Liver (tissue), 7 donors: ENCODE measurements at regions not wholly inside any gene's neighbourhood (a gene's known extent, or its start where the extent isn't known, plus 50 kb on each side); places are given as distances from the start of the nearest gene placed in this dataset.
"Not testable (repeated sequence)": the region's sequence is repeated elsewhere in the genome, so short reads cannot be mapped to it uniquely, and the experiment has no call there.

ENCODE experiments used
- DNase-seq: peaks from one replicate; pipeline ENCODE4 v3.0.0-alpha.2; 2017; ENCODE audit warnings: low spot score
- H3K27ac ChIP-seq, 2 donors: one replicate each; pipeline ENCODE4 v1.7.0; 2013; ENCODE audit warnings: inconsistent platforms in 2 of 2, low read length in 2 of 2, control low read depth in 1 of 2, low read depth in 1 of 2, mild to moderate bottlenecking in 1 of 2
- H3K27me3 ChIP-seq, 4 donors: one replicate each; pipeline versions ENCODE4 v1.6.1 to v1.7.0; 2013; ENCODE audit warnings: low read length in 3 of 4, inconsistent platforms in 1 of 4, mild to moderate bottlenecking in 1 of 4, moderate library complexity in 1 of 4; ENCODE audit not compliant: control insufficient read depth in 4 of 4, insufficient read depth in 4 of 4
- H3K36me3 ChIP-seq, 4 donors: one replicate each; pipeline versions ENCODE4 v1.6.1 to v1.7.0; 2013; ENCODE audit warnings: low read length in 3 of 4, mild to moderate bottlenecking in 3 of 4, low read depth in 1 of 4, moderate library complexity in 1 of 4; ENCODE audit not compliant: control insufficient read depth in 4 of 4, insufficient read depth in 3 of 4
- H3K4me1 ChIP-seq, 4 donors: one replicate each; pipeline versions ENCODE4 v1.6.1 to v1.7.0; 2013; ENCODE audit warnings: low read length in 3 of 4, mild to moderate bottlenecking in 3 of 4, moderate library complexity in 1 of 4; ENCODE audit not compliant: control insufficient read depth in 4 of 4, insufficient read depth in 4 of 4
- H3K4me3 ChIP-seq, 3 donors: one replicate each; pipeline versions ENCODE4 v1.6.1 to v1.7.0; 2013; ENCODE audit warnings: low read length in 3 of 3, control low read depth in 1 of 3, low read depth in 1 of 3, mild to moderate bottlenecking in 1 of 3
- H3K9ac ChIP-seq, 2 donors: one replicate each; pipeline ENCODE4 v1.7.0; 2013; ENCODE audit warnings: low read length in 2 of 2, mild to moderate bottlenecking in 2 of 2, moderate library complexity in 2 of 2, control low read depth in 1 of 2, low read depth in 1 of 2
- H3K9me3 ChIP-seq, 4 donors: one replicate each; pipeline versions ENCODE4 v1.6.1 to v1.7.0; 2013; ENCODE audit warnings: low read length in 3 of 4; ENCODE audit not compliant: control insufficient read depth in 4 of 4
- FOXA1 ChIP-seq: IDR thresholded peaks from 2 replicates; pipeline ENCODE4 v1.6.1; 2016; ENCODE audit warnings: antibody characterized with exemption
- GABPA ChIP-seq, 2 donors: IDR thresholded peaks in 1 of 2; conservative IDR thresholded peaks in 1 of 2; 2 replicates each; pipeline ENCODE4 v1.6.1; 2016; ENCODE audit warnings: antibody characterized with exemption in 2 of 2, mild to moderate bottlenecking in 1 of 2, moderate library complexity in 1 of 2
- HNF4G ChIP-seq: IDR thresholded peaks from 2 replicates; pipeline ENCODE4 v1.6.1; 2016; ENCODE audit warnings: antibody characterized with exemption
- NR2F2 ChIP-seq: IDR thresholded peaks from 2 replicates; pipeline ENCODE4 v1.6.1; 2016; ENCODE audit warnings: antibody characterized with exemption
- REST ChIP-seq: IDR thresholded peaks from 2 replicates; pipeline ENCODE4 v1.6.1; 2016; ENCODE audit warnings: antibody characterized with exemption, mild to moderate bottlenecking
- RXRA ChIP-seq, 2 donors: IDR thresholded peaks; 2 replicates each; pipeline ENCODE4 v1.6.1; 2017 to 2018; ENCODE audit warnings: antibody characterized with exemption in 2 of 2, mild to moderate bottlenecking in 1 of 2
- TAF1 ChIP-seq: conservative IDR thresholded peaks from 2 replicates; pipeline ENCODE4 v1.6.1; 2016; ENCODE audit warnings: antibody characterized with exemption, mild to moderate bottlenecking
- YY1 ChIP-seq: IDR thresholded peaks from 2 replicates; pipeline ENCODE4 v1.6.1; 2016; ENCODE audit warnings: antibody characterized with exemption, mild to moderate bottlenecking
- WGBS: extraction: QIAGEN DNeasy Blood & Tissue Kit; methylation state at CpG from one replicate; pipeline ENCODE4 v1.1.7; 2013; 5-methylcytosine and 5-hydroxymethylcytosine counted together
- TF ChIP-seq, protein P1 (sequence below): IDR thresholded peaks from 2 replicates; pipeline ENCODE4 v1.6.1; 2016; ENCODE audit warnings: antibody characterized with exemption
- donor health status: healthy.
- donor health status: healthy.
- donor health status: healthy.
- donor health status: healthy.

- 49% methylated on average over 4 of the region's 4 CpGs for WGBS
- H3K27me3 ChIP-seq: no peaks in the 10 kb centered on the region
These were observed 406.1 kb downstream of the RPS6KC1 start for GRCh38 chr1:213457186-213457585.

GRCh38 chr1:213457733-213458132 is 406.7 kb downstream of the RPS6KC1 start:
- TF ChIP-seq, protein P1, sequence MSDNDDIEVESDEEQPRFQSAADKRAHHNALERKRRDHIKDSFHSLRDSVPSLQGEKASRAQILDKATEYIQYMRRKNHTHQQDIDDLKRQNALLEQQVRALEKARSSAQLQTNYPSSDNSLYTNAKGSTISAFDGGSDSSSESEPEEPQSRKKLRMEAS: no peak
- TF ChIP-seq TAF1 (no peak), GABPA (IDR thresholded peaks at IDR 0.05 in 1 of 2, conservative IDR thresholded peaks at IDR 0.05 in 1 of 2) (no peak), REST (no peak), HNF4G (no peak), FOXA1 (no peak), YY1 (no peak)
- H3K4me1 ChIP-seq: no peaks in the 10 kb centered on the region
- 88% methylated on average over 2 of the region's 2 CpGs for WGBS

More at GRCh38 chr1:213457186-213457585, 406.1 kb downstream of the RPS6KC1 start:
- no peak overlapping the region for H3K9ac ChIP-seq
- no peak overlapping the region for H3K4me3 ChIP-seq
- no peak for TF ChIP-seq TAF1
- TF ChIP-seq NR2F2: no peak
- TF ChIP-seq GABPA (IDR thresholded peaks at IDR 0.05 in 1 of 2, conservative IDR thresholded peaks at IDR 0.05 in 1 of 2): no peak
- DNase-seq: no peak
- H3K36me3 ChIP-seq: no peaks in the 10 kb centered on the region
- no peak overlapping the region for H3K27ac ChIP-seq
- H3K9me3 ChIP-seq: no peaks in the 10 kb centered on the region
- no peaks in the 10 kb centered on the region for H3K4me1 ChIP-seq

DNA sequence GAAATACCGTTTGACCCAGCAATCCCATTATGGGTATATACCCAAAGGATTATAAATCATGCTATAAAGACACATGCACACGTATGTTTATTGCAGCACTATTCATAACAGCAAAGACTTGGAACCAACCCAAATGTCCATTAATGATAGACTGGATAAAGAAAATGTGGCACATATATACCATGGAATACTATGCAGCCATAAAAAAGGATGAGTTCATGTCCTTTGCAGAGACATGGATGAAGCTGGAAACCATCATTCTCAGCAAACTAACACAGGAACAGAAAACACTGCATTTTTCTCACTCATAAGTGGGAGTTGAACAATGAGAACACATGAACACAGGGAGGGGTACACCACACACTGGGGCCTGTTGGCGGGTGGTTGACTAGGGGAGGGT is 411.3 kb downstream of the RPS6KC1 start:
- H3K36me3 ChIP-seq, H3K27me3 ChIP-seq, H3K9ac ChIP-seq, H3K27ac ChIP-seq, H3K9me3 ChIP-seq, H3K4me1 ChIP-seq, H3K4me3 ChIP-seq, DNase-seq: not testable (repeated sequence)
- 92% methylated on average over 3 of the region's 3 CpGs for WGBS

More at GRCh38 chr1:213457733-213458132, 406.7 kb downstream of the RPS6KC1 start:
- DNase-seq: no peak
- Histone ChIP-seq H3K9ac (no peak overlapping the region), H3K9me3 (no peaks in the 10 kb centered on the region), H3K4me3 (no peak overlapping the region), H3K36me3 (no peaks in the 10 kb centered on the region), H3K27ac (no peak overlapping the region), H3K27me3 (no peaks in the 10 kb centered on the region)

DNA sequence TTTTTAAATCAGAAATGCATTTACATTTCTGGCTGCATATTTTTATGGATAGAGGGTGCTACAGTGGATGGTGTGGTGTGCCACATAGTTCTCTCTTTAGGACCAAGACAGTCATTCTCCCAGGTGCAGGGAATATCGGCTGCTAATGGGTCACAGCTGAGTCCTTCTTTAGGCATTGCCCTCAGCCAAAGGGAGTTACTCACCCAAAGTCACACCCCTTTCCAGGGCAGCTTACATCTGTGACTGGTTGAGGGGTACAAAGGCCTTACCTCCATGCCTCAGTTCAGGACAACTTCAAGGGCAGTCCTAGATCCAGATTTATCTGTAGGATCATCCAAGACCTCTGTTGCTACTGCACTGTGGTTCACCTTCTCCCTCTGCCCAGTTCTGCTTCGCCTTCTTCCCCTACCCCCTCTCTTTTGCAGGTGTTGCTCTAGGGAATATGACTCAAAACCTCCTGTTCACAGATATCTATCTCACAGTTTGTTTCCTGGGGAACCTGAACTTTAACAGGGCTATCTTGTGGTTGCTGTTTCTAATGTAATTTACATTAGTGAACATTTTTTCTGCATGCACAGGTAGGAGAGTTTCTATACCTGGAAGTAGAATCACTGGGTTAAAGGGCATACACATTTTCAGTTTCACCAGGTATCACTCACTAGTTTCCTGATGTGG is 413.9 kb downstream of the RPS6KC1 start:
- no peak overlapping the region for H3K4me3 ChIP-seq
- H3K9me3 ChIP-seq: no peaks in the 10 kb centered on the region
- no peak overlapping the region for H3K27ac ChIP-seq
- DNase-seq: no peak
- H3K36me3 ChIP-seq: no peaks in the 10 kb centered on the region
- H3K9ac ChIP-seq: no peak overlapping the region
- WGBS: 93% methylated on average over 2 of the region's 2 CpGs
- no peaks in the 10 kb centered on the region for H3K27me3 ChIP-seq
- no peaks in the 10 kb centered on the region for H3K4me1 ChIP-seq
- TF ChIP-seq NR2F2 (no peak), RXRA (IDR thresholded peaks at IDR 0.05) (no peak), HNF4G (no peak), TAF1 (no peak)
- TF ChIP-seq, protein P1: no peak
